ENCODE measurements at regions not wholly inside any gene's neighbourhood (a gene's known extent, or its start where the extent isn't known, plus 50 kb on each side); places are given as distances from the start of the nearest gene placed in this dataset.

DNA sequence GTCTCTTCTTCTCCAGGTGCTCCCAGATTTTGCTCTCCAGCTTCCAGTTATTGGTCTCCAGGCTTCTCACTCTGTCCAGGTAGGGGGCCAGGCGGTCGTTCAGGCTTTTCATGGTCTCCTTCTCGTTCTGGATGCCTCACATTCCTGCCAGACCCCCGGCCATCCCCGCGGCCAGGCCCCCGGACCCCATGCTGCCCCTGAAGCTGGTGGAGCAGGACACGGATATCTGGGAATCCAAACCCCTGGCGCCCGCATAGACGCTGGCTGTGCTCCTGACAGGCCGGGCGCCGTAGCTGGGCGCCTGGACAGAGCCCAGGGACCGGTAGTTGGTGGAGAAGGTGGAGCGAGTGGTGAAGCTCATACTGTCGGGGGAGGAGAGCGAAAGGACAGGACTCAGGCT lies 534.4 kb upstream of the TLE4 start:
- TF ChIP-seq POLR2AphosphoS5 (IDR thresholded peaks at IDR 0.05) (no peak), POLR2A (IDR thresholded peaks at IDR 0.05) (no peak), EP300 (IDR thresholded peaks at IDR 0.05) (no peak)
- TF ChIP-seq, protein P1, sequence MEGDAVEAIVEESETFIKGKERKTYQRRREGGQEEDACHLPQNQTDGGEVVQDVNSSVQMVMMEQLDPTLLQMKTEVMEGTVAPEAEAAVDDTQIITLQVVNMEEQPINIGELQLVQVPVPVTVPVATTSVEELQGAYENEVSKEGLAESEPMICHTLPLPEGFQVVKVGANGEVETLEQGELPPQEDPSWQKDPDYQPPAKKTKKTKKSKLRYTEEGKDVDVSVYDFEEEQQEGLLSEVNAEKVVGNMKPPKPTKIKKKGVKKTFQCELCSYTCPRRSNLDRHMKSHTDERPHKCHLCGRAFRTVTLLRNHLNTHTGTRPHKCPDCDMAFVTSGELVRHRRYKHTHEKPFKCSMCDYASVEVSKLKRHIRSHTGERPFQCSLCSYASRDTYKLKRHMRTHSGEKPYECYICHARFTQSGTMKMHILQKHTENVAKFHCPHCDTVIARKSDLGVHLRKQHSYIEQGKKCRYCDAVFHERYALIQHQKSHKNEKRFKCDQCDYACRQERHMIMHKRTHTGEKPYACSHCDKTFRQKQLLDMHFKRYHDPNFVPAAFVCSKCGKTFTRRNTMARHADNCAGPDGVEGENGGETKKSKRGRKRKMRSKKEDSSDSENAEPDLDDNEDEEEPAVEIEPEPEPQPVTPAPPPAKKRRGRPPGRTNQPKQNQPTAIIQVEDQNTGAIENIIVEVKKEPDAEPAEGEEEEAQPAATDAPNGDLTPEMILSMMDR (IDR thresholded peaks at IDR 0.05) = no peak

All from stomach (tissue), 4 donors.